NCI-H187 (cell line): ENCODE measurements at regions not wholly inside any gene's neighbourhood (a gene's known extent, or its start where the extent isn't known, plus 50 kb on each side); places are given as distances from the start of the nearest gene placed in this dataset.

Experiments
- DNase-seq, 2 experiments: peaks; one replicate each; lab custom pipeline; 2025; lab: John Stamatoyannopoulos, UW

DNA sequence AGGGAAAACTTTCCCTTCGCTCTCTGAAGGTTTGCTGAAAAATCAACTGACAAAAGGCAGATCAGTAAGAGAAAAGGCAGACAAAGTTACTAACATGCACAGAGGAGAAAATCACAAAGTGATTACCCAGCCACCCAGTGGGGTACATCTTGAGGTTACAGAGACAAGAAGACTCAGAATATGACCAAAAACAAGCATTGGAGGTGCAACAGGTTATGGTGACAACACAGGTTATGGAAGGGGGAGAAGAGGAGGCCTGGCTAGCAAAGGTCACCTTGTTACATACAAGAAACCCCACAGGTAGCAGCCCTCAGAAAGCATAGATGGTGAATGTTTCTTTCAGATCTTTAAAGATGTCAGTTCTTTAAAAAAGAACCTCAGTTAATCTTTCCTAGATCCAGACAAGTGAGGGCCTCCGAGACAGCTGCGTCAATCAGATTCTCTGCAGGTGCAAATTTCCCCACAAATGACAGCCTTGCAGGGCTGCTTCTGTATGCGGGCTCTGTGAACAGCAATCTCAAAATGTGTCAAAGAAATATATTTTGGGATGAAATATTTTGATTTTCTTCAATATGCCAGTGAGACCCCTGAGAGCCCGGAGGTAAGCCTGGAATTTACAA is 207.6 kb upstream of the RAB4A start:
- DNase-seq = no peak

DNA sequence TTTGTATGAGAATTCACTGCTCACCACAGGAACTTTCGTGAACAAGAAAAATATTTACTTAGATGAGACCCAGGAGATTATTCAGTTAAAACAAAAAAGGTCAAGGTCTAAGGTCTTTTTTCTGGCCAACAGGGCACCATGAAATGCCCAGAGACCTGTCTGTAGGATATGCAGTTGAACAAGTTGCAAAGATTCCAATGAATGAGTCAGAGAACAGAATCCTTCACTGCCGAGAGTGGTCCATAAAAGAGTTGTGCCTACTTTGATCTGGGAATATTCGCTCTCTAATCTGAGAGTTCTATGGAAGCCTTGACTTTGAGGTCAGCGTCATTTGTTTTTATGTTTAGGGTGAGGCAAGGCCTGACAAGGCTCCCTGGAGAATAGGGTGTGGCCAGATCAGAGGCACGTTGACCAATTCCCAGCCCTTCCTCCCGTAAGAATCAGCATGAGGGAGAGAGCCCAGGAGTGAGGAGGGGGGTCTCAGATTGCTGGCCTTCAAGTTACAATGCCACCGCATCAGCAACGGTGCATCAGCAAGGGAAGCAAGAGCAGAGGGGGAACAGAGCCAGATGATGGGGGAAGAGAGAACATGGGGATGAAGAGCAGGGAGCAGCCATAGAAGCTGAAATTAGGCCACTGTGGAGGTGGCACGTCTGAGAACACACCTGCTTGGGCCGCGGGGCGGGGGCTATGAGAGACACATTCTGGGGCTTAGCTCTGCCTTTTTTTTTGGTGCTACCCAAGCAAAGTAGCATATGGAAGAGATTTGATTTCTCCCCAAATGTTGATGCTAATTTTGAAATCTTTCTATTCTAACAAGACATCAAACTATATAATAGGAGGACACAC is 206.4 kb upstream of the RAB4A start:
- no peak for DNase-seq

DNA sequence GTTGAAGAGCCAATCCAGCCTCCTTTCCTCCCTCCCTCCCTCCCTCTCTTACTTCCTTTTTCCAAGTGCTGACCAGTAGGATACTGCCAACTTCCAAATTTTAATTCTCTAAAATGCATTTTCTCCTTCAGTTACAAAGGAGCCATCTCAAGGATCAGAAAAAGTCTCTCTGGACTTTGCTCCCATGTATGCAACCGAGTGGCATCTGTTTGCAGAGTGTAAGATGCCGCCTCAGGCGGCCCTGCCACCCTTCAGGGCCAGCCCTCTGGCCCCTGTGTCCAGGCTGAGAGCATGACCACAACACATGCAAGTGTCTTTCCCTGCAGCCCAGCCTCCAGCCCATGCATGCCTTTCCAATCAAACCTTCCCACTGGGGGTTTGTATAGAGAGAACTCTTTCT is 205.3 kb upstream of the RAB4A start:
- no peak for DNase-seq

DNA sequence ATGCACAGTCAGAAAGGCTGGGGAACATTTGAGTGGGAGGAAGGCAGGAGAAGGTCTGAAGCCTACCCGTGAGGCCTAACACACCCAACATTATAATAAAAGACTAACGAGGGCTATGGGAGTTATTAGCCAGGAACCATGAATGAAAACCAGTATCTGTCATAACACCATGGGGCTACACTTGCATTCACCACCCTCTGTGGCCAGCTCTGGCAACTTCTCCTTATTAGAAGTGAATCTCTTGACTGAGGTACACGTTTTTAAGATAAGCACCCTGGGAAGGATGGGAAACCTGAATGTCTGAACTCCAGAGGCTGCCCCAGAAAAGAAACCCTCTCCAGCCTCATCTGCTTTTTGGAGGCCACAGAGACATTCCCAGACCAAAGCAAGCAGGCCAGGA is 204.3 kb upstream of the RAB4A start:
- no peak for DNase-seq

DNA sequence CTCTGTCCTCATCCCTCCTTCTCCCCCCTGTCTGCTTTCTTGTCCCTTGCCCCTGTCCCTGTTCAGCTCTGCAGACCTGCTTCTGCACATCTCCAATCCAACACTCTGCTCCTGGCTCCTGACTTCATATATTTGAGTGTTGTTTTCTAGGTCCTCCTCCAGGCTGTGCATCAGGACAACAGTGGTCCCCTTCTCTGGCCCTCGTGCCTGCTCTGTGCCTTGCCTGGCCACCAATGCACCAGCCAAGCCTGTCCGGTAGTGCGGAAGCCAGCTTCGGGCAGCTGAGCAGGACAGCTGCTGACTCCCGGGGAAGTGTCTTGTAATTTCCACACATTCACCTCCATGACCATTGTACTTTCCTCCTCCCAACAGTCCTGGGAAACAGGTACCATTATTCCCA is 203.4 kb upstream of the RAB4A start:
- no peak for DNase-seq

DNA sequence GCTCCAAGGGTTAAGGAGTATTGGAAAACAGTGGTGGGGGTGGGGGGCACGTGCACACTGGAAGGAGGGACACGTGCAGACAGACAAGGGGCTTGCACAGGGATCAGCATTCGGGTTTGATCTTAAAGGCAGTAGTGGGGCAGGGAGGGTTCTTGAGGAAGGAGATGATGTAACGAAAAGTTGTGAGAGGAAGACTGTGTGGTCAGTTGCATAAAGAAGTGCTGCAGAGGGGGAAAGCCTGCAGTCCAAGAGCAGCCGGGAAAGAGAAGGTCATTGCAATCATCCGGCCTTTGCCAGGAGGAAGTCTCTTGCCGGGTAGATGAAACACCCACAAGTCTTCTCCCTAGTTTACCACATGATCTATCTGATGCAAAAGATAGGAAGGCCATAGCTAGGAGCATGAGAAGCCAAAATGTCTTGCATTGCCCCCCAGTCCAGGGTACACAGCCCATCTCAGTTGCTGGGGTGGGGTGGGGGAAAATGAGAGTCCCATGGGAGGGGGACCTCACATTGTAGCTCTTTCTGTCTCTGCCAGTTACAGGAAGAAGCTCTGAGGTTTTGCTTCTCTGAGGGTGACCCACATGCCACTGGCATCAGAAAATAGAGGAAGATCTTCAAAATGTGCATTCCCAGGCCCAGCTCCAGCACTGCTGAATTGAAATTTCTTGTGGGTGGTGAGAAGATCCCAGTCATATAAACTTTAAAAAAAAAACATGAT is 202.5 kb upstream of the RAB4A start:
- no peak for DNase-seq

DNA sequence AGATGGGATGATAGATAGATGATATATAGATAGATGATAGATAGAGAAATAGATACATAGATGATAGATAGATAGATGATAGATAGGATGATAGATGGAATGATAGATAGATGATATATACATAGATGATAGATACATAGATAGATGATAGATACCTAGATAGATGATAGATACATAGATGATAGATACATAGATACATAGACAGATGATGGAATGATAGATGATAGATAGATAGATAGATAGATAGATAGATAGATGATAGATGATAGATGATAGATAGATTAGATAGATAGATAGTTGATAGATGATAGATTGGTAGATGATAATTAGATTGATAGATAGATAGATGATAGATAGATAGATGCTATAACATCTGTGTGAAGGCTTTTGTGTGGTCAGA is 201.7 kb upstream of the RAB4A start:
- DNase-seq = no peak

DNA sequence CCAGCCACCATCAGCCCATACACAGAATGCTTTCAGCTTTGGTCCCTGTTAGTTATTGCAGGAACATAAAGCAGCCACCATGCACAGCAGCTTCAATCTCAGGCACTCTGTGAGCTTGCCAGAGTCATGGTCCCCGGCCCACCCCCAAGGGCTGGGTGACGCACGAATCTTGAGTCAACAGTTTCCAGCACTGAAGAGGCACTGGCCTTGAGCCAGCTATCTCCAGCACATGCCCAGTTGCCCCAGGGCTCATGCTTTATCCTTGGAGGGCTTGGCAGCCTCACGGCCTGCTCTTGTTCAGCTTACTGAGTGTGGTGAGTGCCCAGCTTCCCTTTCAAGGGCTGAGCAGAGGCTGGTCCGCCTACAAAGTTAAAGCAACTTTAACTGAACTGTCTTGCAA is 200.7 kb upstream of the RAB4A start:
- DNase-seq = peak in 1 of 2 experiments; percentile 45

DNA sequence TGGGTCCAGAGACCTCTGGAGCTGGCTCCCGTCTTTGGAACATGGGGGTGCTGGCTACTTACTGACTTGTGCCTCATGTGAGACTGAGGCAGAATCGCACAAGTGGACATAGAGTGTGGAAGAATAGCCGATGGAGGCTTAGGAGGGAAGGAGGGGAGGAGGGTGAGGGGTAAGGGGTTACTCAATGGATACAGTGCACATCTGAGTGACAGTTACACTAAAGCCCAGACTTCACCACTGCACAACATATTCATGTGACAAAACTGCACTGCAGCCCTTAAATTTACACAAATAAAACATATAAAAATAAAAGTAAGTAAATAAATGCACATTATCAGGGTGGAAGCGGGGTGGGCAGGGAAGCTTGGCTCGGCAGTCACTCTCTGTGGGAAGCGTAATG is 197.7 kb upstream of the RAB4A start:
- no peak for DNase-seq

DNA sequence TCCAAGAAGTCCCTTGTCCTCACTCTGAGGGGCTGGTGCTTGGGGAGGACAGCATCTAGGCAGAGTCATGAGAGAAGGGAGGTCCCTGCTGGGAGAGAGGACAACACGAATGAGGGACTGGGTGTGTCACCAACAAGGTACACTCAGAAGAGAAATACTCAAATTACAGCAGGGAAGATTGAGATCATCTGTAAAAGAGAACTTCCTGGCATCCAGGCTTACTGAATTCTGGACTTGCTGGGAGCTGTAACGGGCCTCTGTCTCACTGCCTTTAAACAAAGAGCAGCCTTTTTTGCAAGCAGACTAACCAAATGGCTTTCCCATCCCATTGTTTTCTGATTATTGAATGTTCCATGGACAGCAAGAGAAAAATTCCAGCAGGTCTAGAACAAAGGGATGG is 195.7 kb upstream of the RAB4A start:
- no peak for DNase-seq

DNA sequence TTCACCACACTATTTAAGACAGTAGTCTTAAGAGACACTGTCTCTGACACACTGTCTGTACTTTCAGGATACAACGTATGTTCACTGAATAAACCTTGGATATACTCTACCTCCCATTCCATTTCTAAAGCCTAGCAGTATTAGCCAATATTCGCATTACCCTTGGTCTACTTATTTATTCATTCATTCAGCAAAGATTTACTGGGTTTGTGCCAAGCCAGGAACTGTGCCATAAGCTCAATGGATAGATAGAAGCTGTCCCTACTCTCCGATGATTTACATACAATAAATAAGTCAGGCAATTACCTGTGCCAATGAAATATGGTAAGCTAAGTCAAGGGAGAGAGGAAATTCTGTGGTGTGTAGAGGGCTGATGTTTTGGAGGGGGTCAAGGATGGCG is 195.2 kb upstream of the RAB4A start:
- no peak for DNase-seq

DNA sequence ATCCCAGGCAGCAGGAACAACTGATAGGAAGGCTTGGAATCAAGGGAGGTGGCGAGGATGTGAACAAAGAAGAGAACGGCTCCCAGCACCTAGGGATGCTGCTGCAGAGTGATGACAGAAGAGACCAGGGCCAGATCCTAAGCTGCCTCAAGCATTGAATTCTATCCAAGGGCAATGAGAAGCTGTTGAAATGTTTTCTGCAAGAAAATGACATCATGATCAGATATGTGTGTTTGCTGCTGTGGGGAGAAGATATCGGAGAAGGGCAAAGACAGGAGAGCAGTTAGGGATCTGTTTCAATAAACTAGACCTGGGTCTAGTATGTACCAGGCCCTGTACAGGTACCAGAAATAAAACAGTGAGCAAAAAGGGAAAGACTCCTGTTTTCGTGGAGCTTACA is 194.7 kb upstream of the RAB4A start:
- no peak for DNase-seq

DNA sequence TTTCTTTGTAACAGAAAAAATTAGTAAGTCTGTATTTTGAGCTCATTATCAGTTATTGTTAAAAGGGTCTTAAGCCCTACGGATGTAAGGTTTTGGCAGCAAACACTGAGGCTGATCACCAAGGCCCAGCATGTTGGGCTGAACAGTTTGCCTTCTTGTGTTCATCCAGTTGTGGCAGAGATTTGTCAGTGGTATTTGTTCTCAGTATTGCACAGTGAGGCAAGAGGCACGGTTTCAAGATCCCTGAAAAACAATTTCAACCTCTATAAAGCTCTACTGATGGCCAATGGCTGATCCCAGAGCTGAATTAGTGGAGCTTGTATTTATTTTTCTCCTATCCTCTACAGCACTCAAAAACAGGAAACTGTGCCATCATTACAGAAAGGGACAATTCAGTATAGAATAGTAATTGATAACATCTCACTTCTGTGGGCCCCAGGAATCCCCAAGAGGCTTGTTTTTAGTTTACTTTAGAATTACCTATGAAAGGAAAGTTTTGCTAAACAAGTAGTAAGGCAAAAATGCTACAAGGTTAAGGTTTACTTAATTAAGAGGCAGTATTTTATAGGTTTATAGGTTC is 191.8 kb upstream of the RAB4A start:
- no peak for DNase-seq

DNA sequence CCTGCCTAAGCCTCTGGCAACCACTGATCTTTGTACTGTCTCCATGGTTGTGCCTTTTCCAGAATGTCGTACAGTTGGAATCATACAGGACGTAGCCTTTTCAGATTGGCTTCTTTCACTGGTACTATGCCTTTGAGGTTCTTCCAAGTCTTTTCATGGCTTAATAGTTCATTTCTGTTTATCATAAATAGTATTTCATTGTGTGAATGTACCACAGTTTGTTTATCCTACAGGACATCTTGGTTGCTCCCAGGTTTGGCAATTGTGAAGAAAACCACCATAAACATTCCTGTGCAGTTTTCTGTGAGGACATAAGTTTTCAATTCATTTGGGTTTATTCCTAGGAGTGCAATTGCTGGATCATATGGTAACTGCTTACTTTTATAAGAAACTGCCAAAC is 190.6 kb upstream of the RAB4A start:
- DNase-seq = no peak

DNA sequence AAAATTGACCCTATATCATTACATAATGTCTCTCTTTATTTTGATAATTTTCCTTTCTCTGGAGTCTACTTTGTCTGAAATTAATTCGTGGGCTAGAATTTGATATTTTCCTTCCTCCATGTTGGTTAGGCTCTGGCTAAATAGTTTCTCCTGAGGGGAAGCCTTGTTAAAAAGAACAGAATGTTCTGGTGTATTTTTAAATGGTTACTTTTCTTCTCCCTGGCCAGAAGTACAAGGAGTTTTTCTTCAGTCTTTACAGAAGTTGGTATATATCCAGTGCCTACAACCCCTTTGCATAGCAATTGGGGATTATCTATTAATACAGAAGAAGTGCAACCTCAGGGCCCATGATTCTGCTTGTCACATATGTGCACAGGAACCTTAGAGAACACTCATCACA is 185.6 kb upstream of the RAB4A start:
- DNase-seq = no peak

DNA sequence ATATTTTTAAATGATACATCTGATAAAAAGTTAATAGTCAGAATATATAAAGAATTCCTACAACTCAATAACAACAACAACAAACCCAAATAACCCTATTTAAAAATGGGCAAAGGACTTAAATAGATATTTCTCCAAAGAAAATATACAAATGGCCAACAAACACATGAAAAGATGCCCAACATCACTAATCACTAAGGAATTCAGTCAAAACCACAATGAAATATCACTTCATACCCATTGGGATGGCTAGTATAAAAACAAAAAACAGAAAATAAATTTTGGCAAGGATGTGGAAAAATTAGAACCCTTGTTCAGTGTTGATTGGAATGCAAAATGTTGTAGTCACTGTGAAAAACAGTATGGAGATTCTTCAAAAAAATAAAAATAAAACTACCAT is 184.8 kb upstream of the RAB4A start:
- no peak for DNase-seq

DNA sequence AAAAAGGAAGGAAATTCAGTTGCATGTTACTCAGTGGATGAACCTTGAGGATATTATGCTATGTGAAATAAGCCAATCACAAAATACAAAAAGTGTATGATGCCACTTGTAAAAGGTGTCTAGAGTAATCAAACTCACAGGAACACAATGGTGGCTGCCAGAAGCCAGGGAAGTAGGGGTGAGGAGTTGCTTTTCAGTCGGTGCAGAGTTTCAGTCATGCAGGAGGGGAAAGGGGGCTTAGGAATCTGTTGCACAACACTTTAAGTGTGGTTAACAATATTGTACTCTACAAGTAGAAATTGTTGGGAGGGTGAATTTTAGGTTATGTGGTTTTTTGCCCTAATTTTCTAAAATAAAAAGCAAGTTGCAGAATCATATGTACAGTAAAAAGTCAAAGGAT is 184.2 kb upstream of the RAB4A start:
- no peak for DNase-seq

DNA sequence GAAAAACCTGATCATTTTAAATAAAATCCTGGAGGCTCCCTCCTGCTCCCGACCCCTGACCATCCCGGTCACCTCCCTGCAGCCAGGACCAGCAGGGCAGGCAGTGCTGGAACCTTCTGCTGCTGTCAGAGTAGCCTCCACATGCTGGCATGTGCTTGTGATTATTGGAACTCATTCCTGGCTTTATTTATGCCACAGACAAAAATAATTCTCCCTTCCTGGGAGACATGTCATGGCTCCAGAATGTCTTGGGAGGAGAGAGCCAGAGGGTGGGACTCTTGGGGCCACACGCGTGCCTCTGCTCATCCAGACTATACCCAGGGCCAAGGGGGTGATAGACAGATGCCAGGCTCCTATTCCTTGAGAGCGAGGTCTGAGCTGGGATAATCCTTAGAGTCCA is 183.6 kb upstream of the RAB4A start:
- DNase-seq = no peak

DNA sequence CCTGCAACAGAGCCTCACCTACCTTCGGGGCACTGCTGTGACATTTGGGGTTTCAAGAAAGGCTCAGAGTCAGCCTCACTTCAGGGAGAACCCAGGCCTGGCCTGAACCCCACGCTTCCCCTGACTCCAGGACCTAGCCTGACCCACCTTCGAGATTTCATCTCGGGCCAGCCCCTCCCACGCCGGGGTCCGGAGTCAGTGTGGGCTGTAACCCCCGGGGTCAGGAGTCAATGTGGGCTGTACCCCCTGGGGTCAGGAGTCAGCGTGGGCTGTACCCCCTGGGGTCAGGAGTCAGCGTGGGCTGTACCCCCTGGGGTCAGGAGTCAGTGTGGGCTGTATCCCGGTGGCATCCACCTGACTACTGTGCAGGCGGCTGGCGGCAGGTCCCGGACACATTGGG is 183.0 kb upstream of the RAB4A start:
- no peak for DNase-seq

DNA sequence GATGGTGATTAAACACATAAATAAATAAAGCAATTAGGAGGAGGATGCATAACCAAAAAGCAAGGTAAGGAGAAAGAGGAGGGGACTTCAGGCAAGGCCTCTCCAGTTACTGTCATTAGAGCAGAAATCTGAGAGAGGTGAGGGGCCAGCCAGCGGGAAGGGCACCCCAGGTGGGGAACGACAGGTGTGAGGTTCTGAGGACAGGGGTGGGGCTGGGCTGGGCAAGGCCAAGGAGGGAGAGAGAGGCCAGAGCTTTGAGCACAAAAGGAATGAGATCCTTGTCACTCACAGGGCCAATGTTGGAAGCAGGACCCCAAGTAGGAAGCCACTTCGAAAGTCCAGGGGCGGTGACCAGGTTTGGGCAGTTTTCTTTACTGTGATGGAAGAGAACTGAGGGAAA is 182.2 kb upstream of the RAB4A start:
- DNase-seq = no peak

DNA sequence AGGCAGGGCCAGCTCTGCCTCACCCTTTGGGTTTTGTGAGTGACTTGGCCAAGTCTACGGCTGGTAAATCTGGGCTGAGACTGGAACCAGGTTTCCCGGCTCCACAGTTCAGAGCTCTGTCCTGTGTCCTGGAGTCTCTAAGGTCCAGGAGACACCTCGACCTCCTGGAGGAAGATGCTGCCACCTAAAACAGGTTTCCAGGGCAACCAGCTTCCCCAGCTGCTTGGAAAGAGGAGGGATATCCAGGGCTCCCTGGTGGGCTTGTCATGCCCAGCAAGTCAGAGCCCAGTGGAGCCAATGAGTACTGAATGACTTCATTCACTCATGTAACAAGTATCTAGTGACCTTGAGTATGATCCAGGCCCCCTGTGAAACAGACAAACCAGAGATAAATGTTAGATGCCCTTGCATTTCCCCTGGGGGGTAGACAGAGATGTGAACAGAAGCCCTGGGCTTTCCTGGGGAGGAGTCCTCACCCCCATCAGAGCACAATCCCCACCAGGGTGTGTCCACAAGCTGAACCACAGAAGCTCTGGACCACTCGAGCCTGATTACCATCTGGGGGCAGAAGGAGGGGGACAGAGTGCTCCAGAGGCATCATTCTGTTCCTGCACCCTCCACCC is 181.2 kb upstream of the RAB4A start:
- no peak for DNase-seq

DNA sequence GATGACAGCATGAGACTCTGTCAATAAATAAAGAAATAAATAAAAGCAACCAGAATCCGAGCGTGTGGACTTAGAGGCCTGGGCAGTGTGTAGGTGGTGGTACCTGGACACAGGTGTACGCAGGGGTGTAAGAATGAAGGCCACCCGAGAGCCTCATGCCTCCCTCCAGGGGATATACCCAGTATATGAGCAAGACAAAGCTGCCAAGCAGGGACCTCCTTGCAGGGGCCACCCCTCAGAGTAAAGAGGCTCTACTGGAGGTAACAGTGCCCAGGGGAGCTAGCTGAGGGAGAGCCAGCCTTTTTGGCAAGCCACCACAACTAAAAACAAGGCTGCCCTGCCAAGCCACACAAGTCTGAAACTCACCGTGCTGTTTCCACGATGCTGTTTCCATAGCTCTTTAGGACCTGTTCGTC is 179.2 kb upstream of the RAB4A start:
- no peak for DNase-seq
